Esophagus muscularis mucosa (tissue), 4 donors: ENCODE measurements at regions not wholly inside any gene's neighbourhood (a gene's known extent, or its start where the extent isn't known, plus 50 kb on each side); places are given as distances from the start of the nearest gene placed in this dataset.

ENCODE experiments used
- EP300 ChIP-seq: sonication (generic); formaldehyde crosslinking; IDR thresholded peaks from one replicate; pipeline ENCODE4 v1.6.1; 2017; ENCODE audit warnings: antibody characterized with exemption
- POLR2A ChIP-seq: fragments of 450-650 bp; IDR thresholded peaks from one replicate; pipeline ENCODE4 v1.6.1; 2017; ENCODE audit warnings: antibody characterized with exemption, moderate library complexity, mild to moderate bottlenecking, low read depth
- POLR2AphosphoS5 ChIP-seq, 2 donors: sonication (generic); formaldehyde crosslinking; IDR thresholded peaks; one replicate each; pipeline ENCODE4 v1.6.1; 2017; ENCODE audit warnings: antibody characterized with exemption in 2 of 2
- TF ChIP-seq, protein P1 (sequence below), 3 experiments: fragments of 200-600 bp in 2 of 3; fragments of 450-650 bp in 1 of 3; sonication (generic) in 2 of 3; IDR thresholded peaks; one replicate each; pipeline ENCODE4 v1.5.1; 2017 to 2019; ENCODE audit warnings: antibody characterized with exemption in 3 of 3, mild to moderate bottlenecking in 2 of 3, moderate library complexity in 1 of 3

DNA sequence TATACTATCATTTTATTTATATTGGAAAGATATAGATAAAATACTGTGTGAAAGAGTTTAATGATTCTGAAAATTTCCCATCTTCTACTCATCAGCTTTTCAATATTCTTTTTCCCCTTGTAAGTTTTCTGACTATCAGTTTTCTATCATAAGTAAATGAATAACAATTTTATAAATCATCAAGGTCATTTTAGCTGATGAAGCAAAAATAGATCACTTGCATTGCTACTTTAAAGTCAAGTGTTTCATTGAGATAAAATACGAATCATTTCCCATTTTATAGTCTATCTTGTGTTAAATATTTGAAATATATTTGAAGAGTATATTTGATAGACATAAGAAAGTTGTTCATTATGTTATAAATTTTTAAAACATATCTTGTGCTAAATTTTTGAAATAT, 811.0 kb upstream of the GALNTL6 start:
- TF ChIP-seq, protein P1, sequence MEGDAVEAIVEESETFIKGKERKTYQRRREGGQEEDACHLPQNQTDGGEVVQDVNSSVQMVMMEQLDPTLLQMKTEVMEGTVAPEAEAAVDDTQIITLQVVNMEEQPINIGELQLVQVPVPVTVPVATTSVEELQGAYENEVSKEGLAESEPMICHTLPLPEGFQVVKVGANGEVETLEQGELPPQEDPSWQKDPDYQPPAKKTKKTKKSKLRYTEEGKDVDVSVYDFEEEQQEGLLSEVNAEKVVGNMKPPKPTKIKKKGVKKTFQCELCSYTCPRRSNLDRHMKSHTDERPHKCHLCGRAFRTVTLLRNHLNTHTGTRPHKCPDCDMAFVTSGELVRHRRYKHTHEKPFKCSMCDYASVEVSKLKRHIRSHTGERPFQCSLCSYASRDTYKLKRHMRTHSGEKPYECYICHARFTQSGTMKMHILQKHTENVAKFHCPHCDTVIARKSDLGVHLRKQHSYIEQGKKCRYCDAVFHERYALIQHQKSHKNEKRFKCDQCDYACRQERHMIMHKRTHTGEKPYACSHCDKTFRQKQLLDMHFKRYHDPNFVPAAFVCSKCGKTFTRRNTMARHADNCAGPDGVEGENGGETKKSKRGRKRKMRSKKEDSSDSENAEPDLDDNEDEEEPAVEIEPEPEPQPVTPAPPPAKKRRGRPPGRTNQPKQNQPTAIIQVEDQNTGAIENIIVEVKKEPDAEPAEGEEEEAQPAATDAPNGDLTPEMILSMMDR (IDR thresholded peaks at IDR 0.05) = no peak
- no peak for TF ChIP-seq POLR2A
- TF ChIP-seq POLR2AphosphoS5 (IDR thresholded peaks at IDR 0.05) = no peak
- no peak for TF ChIP-seq EP300
